GM18502 (cell line): ENCODE measurements at regions not wholly inside any gene's neighbourhood (a gene's known extent, or its start where the extent isn't known, plus 50 kb on each side); places are given as distances from the start of the nearest gene placed in this dataset.

Source experiments
- ATAC-seq: cut with Tn5 transposase; IDR thresholded peaks from one replicate; pipeline ENCODE4 v1.9.1; 2021; ENCODE audit warnings: mild to moderate bottlenecking; ENCODE audit not compliant: unreplicated experiment, poor library complexity

DNA sequence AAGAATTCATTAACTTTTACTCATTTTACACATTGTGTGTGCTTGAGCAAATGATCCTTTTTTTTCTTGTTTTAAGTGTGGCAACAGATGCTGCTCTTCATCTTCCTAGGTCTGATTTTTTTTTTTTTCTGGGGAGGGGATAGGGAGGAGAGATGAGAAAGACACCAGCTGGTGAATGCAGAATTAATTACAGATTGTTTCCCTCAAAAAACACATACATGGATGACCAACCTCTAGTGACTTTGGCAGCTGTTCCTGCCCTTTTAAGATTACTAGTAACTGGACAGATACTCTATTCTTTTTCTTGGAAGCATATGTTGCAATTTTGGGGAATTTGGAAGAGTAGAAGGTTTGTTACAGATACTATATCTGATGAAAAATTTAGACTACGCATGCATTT, 103.6 kb upstream of the MYO16 start:
- no peak for ATAC-seq

DNA sequence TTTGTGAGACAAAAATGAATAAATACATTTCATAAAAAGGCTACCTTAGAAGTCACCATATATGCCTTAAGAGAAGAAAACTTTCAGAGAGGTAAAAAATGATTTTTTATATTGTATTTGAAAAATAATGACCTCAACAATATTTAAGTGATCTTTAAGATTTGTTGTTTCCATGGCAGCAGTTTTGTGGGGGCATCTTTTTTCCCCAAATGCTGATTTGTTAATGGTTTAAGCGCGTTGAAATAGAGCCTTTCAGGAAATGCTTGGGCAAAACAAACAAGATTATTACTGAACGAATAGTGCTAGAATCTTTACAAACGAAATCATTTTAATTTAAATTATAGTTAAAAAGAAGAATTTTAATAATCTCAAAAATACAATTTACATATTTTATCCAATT, 103.1 kb upstream of the MYO16 start:
- ATAC-seq, result no peak

DNA sequence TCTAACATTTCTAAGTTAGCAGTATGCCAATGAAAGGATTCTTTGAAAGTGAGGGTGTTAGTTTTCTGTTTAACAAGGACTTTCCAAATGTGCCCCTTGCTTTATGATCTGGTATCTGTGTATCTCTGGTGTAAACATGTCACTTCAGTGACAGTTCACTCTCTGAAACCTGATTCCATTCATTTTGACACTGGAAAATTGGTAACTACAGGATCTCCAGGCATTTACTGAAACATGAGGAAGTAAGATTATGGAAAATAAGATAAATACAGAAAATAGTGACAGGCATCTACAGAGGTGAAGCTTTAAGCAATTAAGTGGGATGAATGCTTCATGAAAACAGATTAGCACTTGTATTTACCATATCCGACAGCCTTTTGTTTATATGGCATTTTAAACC, 101.6 kb upstream of the MYO16 start:
- no peak for ATAC-seq

DNA sequence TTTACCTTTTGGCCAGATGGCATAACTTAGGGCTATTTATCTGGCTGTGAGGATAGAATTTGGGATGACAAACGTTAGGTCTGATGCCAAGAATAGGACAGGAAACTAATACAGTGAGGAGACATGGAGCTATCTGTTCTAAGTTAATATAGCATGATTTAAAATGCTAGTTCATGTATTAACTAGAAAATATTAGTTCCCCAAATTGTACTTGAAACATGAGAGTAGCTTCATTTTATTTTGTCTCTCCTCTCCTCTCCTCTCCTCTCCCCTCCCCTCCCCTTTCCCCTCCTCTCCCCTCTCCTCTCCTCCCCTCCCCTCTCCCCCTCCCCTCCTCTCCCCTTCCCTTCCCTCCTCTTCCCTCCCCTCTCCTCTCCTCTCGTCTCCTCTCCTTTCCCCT, 101.1 kb upstream of the MYO16 start:
- no peak for ATAC-seq

DNA sequence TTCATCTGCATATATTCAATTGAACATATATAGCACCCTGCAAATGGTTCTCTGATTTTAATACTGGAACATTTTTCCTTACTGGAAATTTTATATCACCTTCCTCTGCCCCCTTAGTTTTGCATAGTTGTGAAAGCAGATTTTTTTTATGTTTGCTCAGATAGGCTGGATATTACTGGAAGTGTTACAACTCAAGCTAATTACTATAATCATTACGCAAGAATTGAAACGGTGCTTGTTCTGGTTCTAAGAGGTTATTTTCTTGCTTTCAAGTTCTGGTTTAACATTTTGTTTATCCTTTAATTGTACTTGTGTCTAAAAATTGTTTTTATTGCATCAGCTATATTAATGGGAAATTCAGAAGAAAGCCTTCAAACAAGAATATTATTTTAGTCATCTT, 95.6 kb upstream of the MYO16 start:
- no peak for ATAC-seq

DNA sequence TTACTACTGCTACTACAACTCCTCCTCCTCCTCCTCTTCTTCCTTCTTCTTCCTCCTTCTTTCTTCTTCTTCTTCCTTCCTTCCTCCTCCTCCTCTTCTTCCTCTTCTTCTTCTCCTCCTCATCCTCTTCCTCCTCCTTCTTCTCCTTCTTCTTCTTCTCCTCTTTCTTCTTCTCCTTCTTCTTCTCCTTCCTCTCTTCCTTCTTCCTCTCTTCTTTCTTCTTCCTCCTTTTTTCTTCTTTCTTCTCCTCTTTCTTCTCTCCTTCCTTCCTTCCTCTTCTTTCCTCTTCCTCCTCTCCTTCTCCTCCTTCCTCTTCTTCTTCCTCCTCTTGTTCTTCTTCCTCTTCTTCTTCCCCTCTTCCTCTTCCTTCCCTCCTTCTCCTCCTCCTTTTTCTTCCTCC, 94.7 kb upstream of the MYO16 start:
- ATAC-seq, result no peak

DNA sequence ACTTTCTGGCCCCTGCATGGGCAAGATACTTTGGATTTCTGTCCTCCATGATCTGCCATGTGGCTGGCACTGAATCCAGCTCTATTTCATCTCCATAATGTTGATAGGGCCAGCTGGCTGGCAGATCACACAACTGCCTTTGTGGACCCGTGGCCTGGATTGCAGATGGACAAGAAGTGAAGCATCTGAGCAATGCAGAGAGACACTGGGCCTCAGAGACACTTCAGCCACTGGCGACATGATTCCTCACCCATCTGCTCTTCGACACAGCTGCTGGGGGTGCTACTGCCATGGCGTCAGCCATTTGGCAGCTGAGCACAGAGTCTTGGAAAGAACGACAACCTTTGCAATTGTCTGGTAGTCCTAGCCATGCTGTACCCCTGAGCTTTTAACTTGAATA, 79.5 kb upstream of the MYO16 start:
- no peak for ATAC-seq

DNA sequence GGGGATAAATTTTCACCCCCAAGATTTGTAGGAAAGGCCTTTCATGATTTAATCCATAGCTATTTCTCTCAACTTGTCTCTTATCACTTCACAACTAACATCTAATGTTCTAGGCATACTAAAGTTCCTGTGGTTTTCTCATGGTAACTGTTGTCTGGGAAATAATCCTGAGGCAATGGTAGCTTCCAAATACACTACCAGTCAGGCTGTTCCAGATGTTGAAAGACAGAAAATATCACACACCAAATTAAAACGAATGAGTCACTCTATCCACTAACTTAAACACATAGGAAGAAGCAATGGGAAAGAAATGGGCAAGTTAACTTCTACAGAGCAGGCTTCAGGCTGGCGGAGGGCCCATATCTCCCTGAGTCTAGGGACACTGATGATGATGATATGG, 77.7 kb upstream of the MYO16 start:
- ATAC-seq, result no peak

DNA sequence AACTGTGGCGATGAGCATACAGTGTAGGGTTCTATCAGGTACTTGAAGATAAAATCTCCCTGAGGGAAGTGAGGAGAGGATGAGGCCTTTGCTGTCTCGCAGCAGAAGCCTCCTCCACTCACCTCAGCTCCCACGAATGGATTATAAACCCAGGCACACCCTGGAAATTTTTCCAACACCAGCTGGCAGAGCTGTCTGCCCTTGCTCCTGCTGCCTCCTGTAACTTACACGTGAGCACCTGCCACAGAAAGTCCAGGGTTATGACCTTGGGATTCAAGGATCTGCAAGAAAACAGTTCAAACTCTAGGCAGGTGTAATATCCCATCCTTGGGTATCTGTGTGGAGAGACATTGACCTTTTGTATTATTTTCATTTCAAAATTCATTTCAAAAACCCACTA, 70.9 kb upstream of the MYO16 start:
- ATAC-seq, result no peak

DNA sequence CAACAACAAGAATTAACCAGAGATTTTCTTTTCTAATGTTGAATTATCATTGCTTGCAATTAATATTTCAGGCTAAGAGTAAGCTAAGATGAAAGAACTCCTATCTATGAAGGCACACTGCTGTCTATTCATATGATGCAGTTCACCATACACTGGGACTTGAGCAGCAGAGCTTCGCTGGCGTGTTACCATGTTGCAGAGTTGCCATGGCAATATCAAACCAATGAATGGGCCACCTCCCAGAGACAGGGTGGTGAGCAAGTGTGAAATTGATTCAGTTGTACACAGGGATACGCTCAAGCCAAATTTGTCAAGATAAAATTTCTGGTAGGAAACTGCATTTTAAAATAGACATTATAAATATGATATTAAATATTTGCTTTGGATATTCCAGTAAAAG, 69.3 kb upstream of the MYO16 start:
- no peak for ATAC-seq

DNA sequence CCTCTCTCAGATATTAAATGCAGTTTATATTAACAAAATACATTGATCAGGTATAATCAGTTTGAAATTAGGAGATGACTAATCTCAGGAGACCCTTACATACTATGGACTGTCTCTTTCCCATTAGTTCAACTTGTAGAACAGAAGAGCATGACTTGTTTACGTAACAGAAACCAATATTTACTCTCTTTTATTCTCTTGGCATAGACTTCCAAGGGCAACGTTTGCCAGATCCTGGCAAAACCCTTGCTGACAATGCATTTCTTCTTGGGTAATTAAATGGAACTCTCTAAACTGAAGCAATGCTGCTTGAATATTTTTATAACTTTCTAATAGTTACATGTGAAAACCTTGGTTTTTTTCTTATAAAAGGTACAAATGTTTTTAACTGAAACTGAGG, 68.3 kb upstream of the MYO16 start:
- ATAC-seq, result no peak

DNA sequence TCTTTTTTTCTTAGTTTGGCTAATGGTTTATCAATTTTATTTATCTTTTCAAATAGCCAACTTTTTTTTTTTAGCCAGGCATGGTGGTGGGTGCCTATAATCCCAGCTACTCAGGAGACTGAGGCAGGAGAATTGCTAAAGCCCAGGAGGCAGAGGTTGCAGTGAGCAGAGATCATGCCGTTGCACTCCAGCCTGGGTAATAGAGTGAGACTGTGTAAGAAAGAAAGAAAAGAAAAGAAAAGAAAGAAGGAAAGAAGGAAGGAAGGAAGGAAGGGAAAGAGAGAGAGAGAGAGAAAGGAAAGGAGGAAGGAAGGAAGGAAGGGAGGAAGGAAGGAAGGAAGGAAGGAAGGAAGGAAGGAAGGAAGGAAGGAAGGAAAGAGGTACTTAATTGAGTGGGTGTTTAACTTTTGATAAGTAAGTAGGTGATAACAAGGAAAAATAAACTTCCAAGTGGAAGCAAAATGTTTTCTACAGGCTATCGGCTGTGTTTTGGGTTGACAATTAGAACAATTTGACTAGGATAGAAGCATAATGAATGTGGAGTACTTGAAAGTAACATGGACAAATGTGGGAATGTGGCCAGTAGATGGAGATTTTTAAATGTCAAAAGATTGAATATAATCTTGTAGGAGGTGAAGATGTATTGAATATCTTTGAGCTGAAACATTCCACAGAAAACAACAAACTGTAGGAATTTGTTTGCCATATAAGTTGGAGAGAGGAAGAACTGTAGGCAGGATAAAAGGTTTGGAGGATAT, 62.8 kb upstream of the MYO16 start:
- ATAC-seq, result no peak

DNA sequence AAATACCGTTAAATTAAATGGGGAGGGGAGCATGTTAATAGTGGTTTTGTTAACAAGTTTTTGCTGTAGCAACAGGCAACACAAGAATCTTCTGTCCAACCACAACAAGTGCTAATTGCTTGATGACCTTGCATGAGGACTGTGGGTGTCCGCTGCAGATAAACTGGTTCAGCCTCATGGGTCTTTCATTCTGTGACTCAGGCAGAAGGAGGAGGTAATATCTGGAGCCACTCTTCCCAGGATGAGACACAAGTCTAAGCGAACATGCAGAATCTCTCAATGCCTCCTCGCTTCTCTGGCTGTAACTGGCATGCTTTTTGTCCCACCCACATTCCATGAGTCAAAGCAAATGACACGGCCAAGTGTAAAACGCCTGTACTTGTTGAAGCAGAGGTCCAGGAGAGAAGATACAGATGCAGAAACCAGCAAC, 56.6 kb upstream of the MYO16 start:
- ATAC-seq, result no peak

DNA sequence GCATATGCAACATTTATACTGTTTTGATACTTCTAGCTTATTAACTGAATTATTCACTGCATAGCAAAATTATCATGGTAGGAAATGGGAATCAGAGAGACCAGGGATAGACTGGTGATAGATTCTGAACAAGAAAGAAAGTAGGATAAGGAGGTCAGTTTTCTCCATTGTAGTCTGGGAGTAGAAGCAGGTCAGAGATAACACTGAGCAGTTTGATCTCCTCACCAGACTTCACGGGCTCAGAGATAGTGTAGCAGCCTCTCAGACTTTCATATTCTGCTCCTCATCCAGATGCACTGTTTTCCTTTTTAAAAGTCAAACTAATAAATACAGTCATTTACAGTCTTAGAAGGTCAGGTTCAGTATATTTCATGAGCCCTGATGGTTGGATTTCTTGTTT, 56.0 kb upstream of the MYO16 start:
- no peak for ATAC-seq

DNA sequence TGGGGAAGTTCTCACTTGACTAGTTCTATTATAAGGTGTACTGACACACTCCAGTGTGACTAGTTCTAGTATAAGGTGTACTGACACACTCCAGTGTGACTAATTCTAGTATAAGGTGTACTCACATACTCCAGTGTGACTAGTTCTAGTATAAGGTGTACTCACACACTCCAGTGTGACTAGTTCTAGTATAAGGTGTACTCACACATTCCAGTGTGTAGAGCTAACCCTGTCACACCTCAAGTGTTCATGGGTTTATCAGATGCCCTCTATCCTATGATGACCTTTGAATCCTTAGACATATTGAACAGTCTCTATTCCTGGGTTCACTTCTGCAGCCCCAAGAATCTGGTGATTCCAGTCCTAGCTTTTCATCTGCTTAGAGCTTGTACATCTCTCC, 54.6 kb upstream of the MYO16 start:
- no peak for ATAC-seq

DNA sequence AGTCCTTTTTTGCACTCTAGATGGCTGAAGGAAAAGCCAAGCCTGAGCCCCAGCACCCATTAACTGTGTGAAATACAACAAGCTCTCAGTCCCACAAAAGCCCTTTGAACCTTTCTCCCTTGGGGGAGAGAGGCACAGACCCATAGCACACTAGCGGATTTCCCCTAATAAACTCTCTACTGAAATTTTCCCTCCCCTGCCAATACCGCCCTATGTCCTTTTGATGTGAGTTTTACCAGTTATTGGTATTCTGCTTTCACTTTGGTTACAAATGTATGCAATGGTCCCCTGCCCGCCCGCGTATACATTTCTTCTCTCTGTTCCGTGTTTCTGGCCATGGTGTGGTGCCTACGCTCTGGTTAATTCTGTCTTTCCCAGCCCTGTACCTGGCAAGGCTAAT, 54.0 kb upstream of the MYO16 start:
- ATAC-seq, result no peak
